ENCODE measurements at regions not wholly inside any gene's neighbourhood (a gene's known extent, or its start where the extent isn't known, plus 50 kb on each side); places are given as distances from the start of the nearest gene placed in this dataset.
"Not testable (repeated sequence)": the region's sequence is repeated elsewhere in the genome, so short reads cannot be mapped to it uniquely, and the experiment has no call there.

- no peak for DNase-seq (ENCODE audit: low read depth)
Measured at GRCh38 chr12:124652661-124653060, 85.2 kb upstream of the NCOR2 start.

GRCh38 chr12:124651516-124652273 is 84.3 kb upstream of the NCOR2 start:
- DNase-seq (ENCODE audit: low read depth), result peak; percentile 46

GRCh38 chr12:124650912-124651311 is 83.5 kb upstream of the NCOR2 start:
- DNase-seq (ENCODE audit: low read depth), result no peak

GRCh38 chr12:124648710-124649384 is 81.4 kb upstream of the NCOR2 start:
- DNase-seq (ENCODE audit: low read depth), result no peak

- DNase-seq (ENCODE audit: low read depth), result no peak
Measured at GRCh38 chr12:124647316-124647715, 79.9 kb upstream of the NCOR2 start.

GRCh38 chr12:124646385-124647230 is 79.2 kb upstream of the NCOR2 start:
- no peak for DNase-seq (ENCODE audit: low read depth)

GRCh38 chr12:124645530-124646244 is 78.3 kb upstream of the NCOR2 start:
- no peak for DNase-seq (ENCODE audit: low read depth)

- not testable (repeated sequence) for DNase-seq (ENCODE audit: low read depth)
Measured at GRCh38 chr12:124643768-124644167, 76.4 kb upstream of the NCOR2 start.

- DNase-seq (ENCODE audit: low read depth), result no peak
Measured at GRCh38 chr12:124642105-124642504, 74.7 kb upstream of the NCOR2 start.

- DNase-seq (ENCODE audit: low read depth), result no peak
Measured at GRCh38 chr12:124641591-124641990, 74.2 kb upstream of the NCOR2 start.

GRCh38 chr12:124640056-124640455 is 72.6 kb upstream of the NCOR2 start:
- peak; percentile 80 for DNase-seq (ENCODE audit: low read depth)

GRCh38 chr12:124639122-124639806 is 71.9 kb upstream of the NCOR2 start:
- no peak for DNase-seq (ENCODE audit: low read depth)

- peak; percentile 45 for DNase-seq (ENCODE audit: low read depth)
Measured at GRCh38 chr12:124637581-124637981, 70.2 kb upstream of the NCOR2 start.

- DNase-seq (ENCODE audit: low read depth), result no peak
Measured at GRCh38 chr12:124637163-124637562, 69.8 kb upstream of the NCOR2 start.

- peak; percentile 89 for DNase-seq (ENCODE audit: low read depth)
Measured at GRCh38 chr12:124636138-124636978, 68.9 kb upstream of the NCOR2 start.

GRCh38 chr12:124635316-124635715 is 67.9 kb upstream of the NCOR2 start:
- DNase-seq (ENCODE audit: low read depth), result no peak

- no peak for DNase-seq (ENCODE audit: low read depth)
Measured at GRCh38 chr12:124633365-124634362, 66.3 kb upstream of the NCOR2 start.

GRCh38 chr12:124632519-124632984 is 65.1 kb upstream of the NCOR2 start:
- no peak for DNase-seq (ENCODE audit: low read depth)

Data from M059J (cell line).